HG03442 (cell line): ENCODE measurements at regions not wholly inside any gene's neighbourhood (a gene's known extent, or its start where the extent isn't known, plus 50 kb on each side); places are given as distances from the start of the nearest gene placed in this dataset.
"Not testable (repeated sequence)": the region's sequence is repeated elsewhere in the genome, so short reads cannot be mapped to it uniquely, and the experiment has no call there.

Experiments
- ATAC-seq: cut with Tn5 transposase; IDR thresholded peaks from one replicate; pipeline ENCODE4 v1.9.1; 2021; ENCODE audit warnings: mild to moderate bottlenecking, moderate library complexity; ENCODE audit not compliant: unreplicated experiment

GRCh38 chr9:32015795-32016194, 368.6 kb upstream of the ACO1 start:
- ATAC-seq = no peak

- ATAC-seq = no peak
Measured at GRCh38 chr9:32045513-32045912, 338.9 kb upstream of the ACO1 start.

- ATAC-seq = no peak
Measured at GRCh38 chr9:32067261-32067660, 317.2 kb upstream of the ACO1 start.

- no peak for ATAC-seq
Measured at GRCh38 chr9:32069169-32069813, 315.2 kb upstream of the ACO1 start.

- ATAC-seq = no peak
Measured at GRCh38 chr9:32069969-32070368, 314.5 kb upstream of the ACO1 start.

GRCh38 chr9:32072570-32072969, 311.9 kb upstream of the ACO1 start:
- ATAC-seq = no peak

GRCh38 chr9:32092031-32092430, 292.4 kb upstream of the ACO1 start:
- no peak for ATAC-seq

- no peak for ATAC-seq
Measured at GRCh38 chr9:32117291-32117690, 267.2 kb upstream of the ACO1 start.

GRCh38 chr9:32128546-32128945, 255.9 kb upstream of the ACO1 start:
- ATAC-seq = no peak

- not testable (repeated sequence) for ATAC-seq
Measured at GRCh38 chr9:32130709-32131108, 253.7 kb upstream of the ACO1 start.

GRCh38 chr9:32136700-32137339, 247.6 kb upstream of the ACO1 start:
- no peak for ATAC-seq

- ATAC-seq = no peak
Measured at GRCh38 chr9:32142074-32142473, 242.4 kb upstream of the ACO1 start.

GRCh38 chr9:32148553-32148952, 235.9 kb upstream of the ACO1 start:
- ATAC-seq = not testable (repeated sequence)

- ATAC-seq = peak; percentile 20
Measured at GRCh38 chr9:32161209-32161608, 223.2 kb upstream of the ACO1 start.

GRCh38 chr9:32161720-32162119, 222.7 kb upstream of the ACO1 start:
- peak; percentile 93 for ATAC-seq

- not testable (repeated sequence) for ATAC-seq
Measured at GRCh38 chr9:32166316-32166715, 218.1 kb upstream of the ACO1 start.

- no peak for ATAC-seq
Measured at GRCh38 chr9:32171339-32171738, 213.1 kb upstream of the ACO1 start.

GRCh38 chr9:32172256-32172655, 212.2 kb upstream of the ACO1 start:
- no peak for ATAC-seq

- no peak for ATAC-seq
Measured at GRCh38 chr9:32177396-32177795, 207.0 kb upstream of the ACO1 start.

GRCh38 chr9:32180597-32180996, 203.8 kb upstream of the ACO1 start:
- no peak for ATAC-seq

GRCh38 chr9:32200241-32200640, 184.2 kb upstream of the ACO1 start:
- no peak for ATAC-seq

- no peak for ATAC-seq
Measured at GRCh38 chr9:32200896-32201295, 183.5 kb upstream of the ACO1 start.

- ATAC-seq = not testable (repeated sequence)
Measured at GRCh38 chr9:32209164-32209563, 175.3 kb upstream of the ACO1 start.
